ENCODE measurements at regions not wholly inside any gene's neighbourhood (a gene's known extent, or its start where the extent isn't known, plus 50 kb on each side); places are given as distances from the start of the nearest gene placed in this dataset.

DNA sequence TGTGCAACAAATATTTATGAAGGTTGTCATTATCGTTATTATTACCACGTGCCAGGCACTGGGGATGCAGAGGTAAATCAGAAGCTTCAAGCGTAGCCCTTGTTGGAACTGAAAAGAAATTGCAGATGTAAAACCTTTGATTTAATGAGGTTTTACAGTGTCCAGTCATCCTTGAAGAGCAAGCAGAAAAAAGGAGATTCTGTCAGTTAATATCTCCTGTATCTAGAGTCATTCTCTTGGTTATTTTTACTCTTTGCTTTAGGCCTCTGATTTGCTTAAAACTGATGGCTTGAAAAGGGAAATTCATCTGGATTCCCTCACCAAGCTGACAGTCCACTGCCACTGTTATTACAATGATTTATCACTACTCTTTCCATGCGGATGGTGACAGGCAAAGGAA lies 179.3 kb downstream of the GALC start:
- TF ChIP-seq, protein P1, sequence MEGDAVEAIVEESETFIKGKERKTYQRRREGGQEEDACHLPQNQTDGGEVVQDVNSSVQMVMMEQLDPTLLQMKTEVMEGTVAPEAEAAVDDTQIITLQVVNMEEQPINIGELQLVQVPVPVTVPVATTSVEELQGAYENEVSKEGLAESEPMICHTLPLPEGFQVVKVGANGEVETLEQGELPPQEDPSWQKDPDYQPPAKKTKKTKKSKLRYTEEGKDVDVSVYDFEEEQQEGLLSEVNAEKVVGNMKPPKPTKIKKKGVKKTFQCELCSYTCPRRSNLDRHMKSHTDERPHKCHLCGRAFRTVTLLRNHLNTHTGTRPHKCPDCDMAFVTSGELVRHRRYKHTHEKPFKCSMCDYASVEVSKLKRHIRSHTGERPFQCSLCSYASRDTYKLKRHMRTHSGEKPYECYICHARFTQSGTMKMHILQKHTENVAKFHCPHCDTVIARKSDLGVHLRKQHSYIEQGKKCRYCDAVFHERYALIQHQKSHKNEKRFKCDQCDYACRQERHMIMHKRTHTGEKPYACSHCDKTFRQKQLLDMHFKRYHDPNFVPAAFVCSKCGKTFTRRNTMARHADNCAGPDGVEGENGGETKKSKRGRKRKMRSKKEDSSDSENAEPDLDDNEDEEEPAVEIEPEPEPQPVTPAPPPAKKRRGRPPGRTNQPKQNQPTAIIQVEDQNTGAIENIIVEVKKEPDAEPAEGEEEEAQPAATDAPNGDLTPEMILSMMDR (IDR thresholded peaks at IDR 0.05), result no peak
- TF ChIP-seq POLR2A (IDR thresholded peaks at IDR 0.05) (no peak), EP300 (IDR thresholded peaks at IDR 0.05) (no peak)
